HG02885 (cell line): ENCODE measurements at regions not wholly inside any gene's neighbourhood (a gene's known extent, or its start where the extent isn't known, plus 50 kb on each side); places are given as distances from the start of the nearest gene placed in this dataset.

Experiments used
- ATAC-seq: cut with Tn5 transposase; IDR thresholded peaks from one replicate; pipeline ENCODE4 v1.9.1; 2021; ENCODE audit warnings: mild to moderate bottlenecking; ENCODE audit not compliant: unreplicated experiment, poor library complexity

- no peak for ATAC-seq
Observed at GRCh38 chr7:13159467-13160184, 472.2 kb downstream of the ARL4A start.

- no peak for ATAC-seq
Observed at GRCh38 chr7:13161125-13161524, 473.7 kb downstream of the ARL4A start.

GRCh38 chr7:13165854-13166253 is 478.4 kb downstream of the ARL4A start:
- ATAC-seq, result no peak

- no peak for ATAC-seq
Observed at GRCh38 chr7:13166801-13167200, 479.4 kb downstream of the ARL4A start.

- no peak for ATAC-seq
Observed at GRCh38 chr7:13169356-13169755, 481.9 kb downstream of the ARL4A start.

GRCh38 chr7:13174991-13175390 is 487.6 kb downstream of the ARL4A start:
- no peak for ATAC-seq

- ATAC-seq, result no peak
Observed at GRCh38 chr7:13179011-13179582, 491.7 kb downstream of the ARL4A start.

GRCh38 chr7:13179775-13180523 is 492.5 kb downstream of the ARL4A start:
- ATAC-seq, result no peak

GRCh38 chr7:13181216-13181615 is 493.8 kb downstream of the ARL4A start:
- ATAC-seq, result no peak

GRCh38 chr7:13185139-13185538 is 497.7 kb downstream of the ARL4A start:
- ATAC-seq, result no peak

- no peak for ATAC-seq
Observed at GRCh38 chr7:13188236-13188805, 500.9 kb downstream of the ARL4A start.

GRCh38 chr7:13188922-13189321 is 501.5 kb downstream of the ARL4A start:
- ATAC-seq, result no peak

GRCh38 chr7:13189668-13190067 is 502.2 kb downstream of the ARL4A start:
- ATAC-seq, result no peak

GRCh38 chr7:13197501-13197900 is 510.1 kb downstream of the ARL4A start:
- ATAC-seq, result no peak

GRCh38 chr7:13198036-13198435 is 510.6 kb downstream of the ARL4A start:
- ATAC-seq, result no peak

- ATAC-seq, result no peak
Observed at GRCh38 chr7:13198727-13199126, 511.3 kb downstream of the ARL4A start.

GRCh38 chr7:13201628-13202027 is 514.2 kb downstream of the ARL4A start:
- no peak for ATAC-seq

- no peak for ATAC-seq
Observed at GRCh38 chr7:13217768-13218167, 530.3 kb downstream of the ARL4A start.

GRCh38 chr7:13225068-13225467 is 537.6 kb downstream of the ARL4A start:
- ATAC-seq, result no peak

GRCh38 chr7:13226385-13226784 is 539.0 kb downstream of the ARL4A start:
- ATAC-seq, result no peak

GRCh38 chr7:13231216-13231615 is 543.8 kb downstream of the ARL4A start:
- no peak for ATAC-seq
